ENCODE measurements at regions not wholly inside any gene's neighbourhood (a gene's known extent, or its start where the extent isn't known, plus 50 kb on each side); places are given as distances from the start of the nearest gene placed in this dataset.

DNA sequence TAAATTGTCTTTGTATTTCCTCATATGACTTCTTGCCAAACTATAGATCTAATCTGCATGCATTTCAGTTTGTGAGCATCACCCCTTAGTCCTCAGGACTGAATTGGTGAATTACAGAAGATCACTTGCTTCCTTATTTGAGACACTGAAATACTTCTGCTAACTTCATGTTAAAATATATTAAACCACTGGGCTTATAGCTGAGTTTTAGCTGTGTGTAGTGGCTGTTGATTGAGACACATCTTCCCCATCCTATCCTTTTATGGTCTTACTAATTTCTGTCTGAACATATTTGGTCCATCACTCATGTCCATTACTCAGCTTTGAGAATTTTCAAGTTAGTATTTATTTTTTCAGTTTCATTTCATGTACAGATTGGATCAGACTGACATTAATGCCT is 295.9 kb downstream of the PSAT1 start:
- Histone ChIP-seq H3K9ac (ENCODE audit: low read length) (no peak overlapping the region), H3K36me3 (replicated peaks; ENCODE audit: insufficient read depth, low read length) (no peaks in the 10 kb centered on the region), H3K9me3 (replicated peaks; ENCODE audit: insufficient read depth, low read length) (no peaks in the 10 kb centered on the region), H4K20me1 (ENCODE audit: insufficient read depth, low read length) (no peaks in the 10 kb centered on the region), H2AFZ (ENCODE audit: low read length) (no peak overlapping the region), H3K27me3 (replicated peaks; ENCODE audit: insufficient read depth, low read length) (no peaks in the 10 kb centered on the region), H3K9me2 (replicated peaks; ENCODE audit: insufficient read depth, low read length) (no peaks in the 10 kb centered on the region), H3K4me3 (ENCODE audit: low read length) (no peak overlapping the region), H3K27ac (ENCODE audit: low read length) (no peak overlapping the region), H3K4me2 (ENCODE audit: low read depth, low read length) (no peak overlapping the region), H3K4me1 (ENCODE audit: low read length) (no peaks in the 10 kb centered on the region), H3F3A (ENCODE audit: insufficient read depth, low read length) (no peaks in the 10 kb centered on the region), H3K79me2 (ENCODE audit: low read length) (no peaks in the 10 kb centered on the region)
- DNase-seq, result no peak
- TF ChIP-seq EZH2phosphoT487 (IDR thresholded peaks at IDR 0.05; ENCODE audit: low read length) (no peak), EZH2 (optimal IDR thresholded peaks at IDR 0.05; ENCODE audit: low read depth, low read length) (no peak), CTCF (IDR thresholded peaks at IDR 0.05; ENCODE audit: low read length) (no peak)

DNA sequence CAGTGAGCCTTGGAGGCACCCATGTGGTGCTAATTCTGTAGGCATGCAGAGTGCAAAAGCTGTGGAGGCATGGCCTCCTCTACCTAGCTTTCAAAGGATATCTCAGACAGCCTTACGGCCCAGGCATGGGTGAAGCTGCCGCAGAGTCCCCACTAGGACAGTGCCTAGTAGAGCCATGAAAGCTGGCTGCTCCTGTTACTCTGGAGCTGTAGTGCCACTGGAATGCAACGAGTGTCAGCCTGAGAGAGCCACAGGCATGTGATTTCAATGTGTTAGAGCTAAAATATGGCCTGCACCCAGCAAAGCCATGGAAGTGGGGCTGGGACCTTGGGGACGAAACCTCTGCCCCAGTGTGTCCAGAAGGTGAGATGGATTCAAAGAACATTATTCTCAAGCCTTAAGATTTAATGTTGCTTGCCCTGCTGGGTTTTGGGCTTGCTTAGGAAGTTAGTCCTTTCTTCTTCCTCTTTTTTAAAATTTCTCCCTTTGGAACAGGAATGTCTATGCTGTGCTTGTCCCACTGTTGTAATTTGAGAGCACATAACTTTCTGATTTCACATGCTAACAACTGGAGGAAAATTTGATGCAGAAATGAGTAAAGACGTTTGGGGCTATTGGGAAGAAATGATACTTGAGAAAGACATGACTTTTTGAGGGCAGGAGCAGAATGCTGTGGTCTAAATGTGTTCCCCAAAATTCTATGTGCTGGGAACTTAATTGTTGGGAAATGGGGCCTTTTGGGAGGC is 298.4 kb downstream of the PSAT1 start:
- DNase-seq, result no peak
- no peaks in the 10 kb centered on the region for H3K4me1 ChIP-seq (ENCODE audit: low read length)

DNA sequence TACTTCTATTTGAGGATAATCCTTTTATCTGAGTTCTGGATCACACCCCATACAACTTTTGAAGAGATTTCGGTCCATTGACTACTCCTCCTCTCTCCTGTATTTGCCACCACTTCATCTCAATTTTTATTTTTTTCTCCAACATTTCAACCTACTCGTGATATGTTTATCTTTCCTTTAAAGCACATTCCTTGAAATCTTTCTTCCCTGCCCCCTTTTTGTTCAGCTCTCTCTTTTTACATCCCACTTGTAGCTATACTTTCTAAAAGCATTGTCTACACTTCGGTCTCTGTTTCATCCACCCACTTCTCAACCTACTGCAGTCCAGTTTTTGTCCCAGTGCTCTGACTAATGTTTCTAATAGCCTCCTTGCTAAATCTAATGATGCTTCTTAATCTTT is 299.4 kb downstream of the PSAT1 start:
- no peaks in the 10 kb centered on the region for H3K4me1 ChIP-seq (ENCODE audit: low read length)
- no peaks in the 10 kb centered on the region for H3K9me3 ChIP-seq (replicated peaks; ENCODE audit: insufficient read depth, low read length)
- H3K9me2 ChIP-seq (replicated peaks; ENCODE audit: insufficient read depth, low read length), result no peaks in the 10 kb centered on the region
- H3K4me3 ChIP-seq (ENCODE audit: low read length), result no peak overlapping the region
- DNase-seq, result no peak
- no peak overlapping the region for H3K4me2 ChIP-seq (ENCODE audit: low read depth, low read length)
- H2AFZ ChIP-seq (ENCODE audit: low read length), result no peak overlapping the region
- TF ChIP-seq CTCF (IDR thresholded peaks at IDR 0.05; ENCODE audit: low read length), result no peak
- TF ChIP-seq EZH2phosphoT487 (IDR thresholded peaks at IDR 0.05; ENCODE audit: low read length), result no peak
- TF ChIP-seq EZH2 (optimal IDR thresholded peaks at IDR 0.05; ENCODE audit: low read depth, low read length), result no peak
- H3K36me3 ChIP-seq (replicated peaks; ENCODE audit: insufficient read depth, low read length), result no peaks in the 10 kb centered on the region
- H3K9ac ChIP-seq (ENCODE audit: low read length), result no peak overlapping the region
- H3K27me3 ChIP-seq (replicated peaks; ENCODE audit: insufficient read depth, low read length), result no peaks in the 10 kb centered on the region
- H3K27ac ChIP-seq (ENCODE audit: low read length), result no peak overlapping the region
- no peaks in the 10 kb centered on the region for H3K79me2 ChIP-seq (ENCODE audit: low read length)
- no peaks in the 10 kb centered on the region for H3F3A ChIP-seq (ENCODE audit: insufficient read depth, low read length)
- H4K20me1 ChIP-seq (ENCODE audit: insufficient read depth, low read length), result no peaks in the 10 kb centered on the region

More for the DNA sequence above, 298.4 kb downstream of the PSAT1 start:
- Histone ChIP-seq H3K27ac (ENCODE audit: low read length) (no peak overlapping the region), H3K9ac (ENCODE audit: low read length) (no peak overlapping the region), H2AFZ (ENCODE audit: low read length) (no peak overlapping the region), H3K4me2 (ENCODE audit: low read depth, low read length) (no peak overlapping the region), H3F3A (ENCODE audit: insufficient read depth, low read length) (no peaks in the 10 kb centered on the region), H4K20me1 (ENCODE audit: insufficient read depth, low read length) (no peaks in the 10 kb centered on the region), H3K9me2 (replicated peaks; ENCODE audit: insufficient read depth, low read length) (no peaks in the 10 kb centered on the region), H3K79me2 (ENCODE audit: low read length) (no peaks in the 10 kb centered on the region), H3K27me3 (replicated peaks; ENCODE audit: insufficient read depth, low read length) (no peaks in the 10 kb centered on the region), H3K4me3 (ENCODE audit: low read length) (no peak overlapping the region), H3K36me3 (replicated peaks; ENCODE audit: insufficient read depth, low read length) (no peaks in the 10 kb centered on the region), H3K9me3 (replicated peaks; ENCODE audit: insufficient read depth, low read length) (no peaks in the 10 kb centered on the region)
- no peak for TF ChIP-seq EZH2phosphoT487 (IDR thresholded peaks at IDR 0.05; ENCODE audit: low read length)
- no peak for TF ChIP-seq EZH2 (optimal IDR thresholded peaks at IDR 0.05; ENCODE audit: low read depth, low read length)
- TF ChIP-seq CTCF (IDR thresholded peaks at IDR 0.05; ENCODE audit: low read length), result no peak
